HL-60 (cell line): ENCODE measurements at regions not wholly inside any gene's neighbourhood (a gene's known extent, or its start where the extent isn't known, plus 50 kb on each side); places are given as distances from the start of the nearest gene placed in this dataset.

Source experiments
- DNase-seq, 2 experiments: peaks; one replicate each; pipeline ENCODE4 v3.0.0-alpha.2; 2010 to 2020; ENCODE audit warnings: low read depth in 1 of 2, low spot score in 1 of 2
- H3K27ac ChIP-seq: fragments of 250-450 bp; sonication (Bioruptor Pico); replicated peaks from 2 replicates; pipeline ENCODE4 v1.5.1; 2020; ENCODE audit warnings: mild to moderate bottlenecking, moderate library complexity
- H3K27me3 ChIP-seq: fragments of 250-450 bp; sonication (Bioruptor Pico); 2 replicates; pipeline ENCODE4 v1.5.1; 2021; ENCODE audit warnings: mild to moderate bottlenecking, moderate library complexity; ENCODE audit not compliant: insufficient read depth, poor library complexity, severe bottlenecking
- H3K4me3 ChIP-seq: replicated peaks from 2 replicates; pipeline ENCODE4 v1.5.1; 2011; ENCODE audit warnings: mild to moderate bottlenecking, control low read depth, low read length; ENCODE audit not compliant: insufficient read depth
- GABPA ChIP-seq: IDR thresholded peaks from 2 replicates; pipeline ENCODE4 v1.6.1; 2012; ENCODE audit warnings: low read depth
- POLR2AphosphoS5 ChIP-seq: IDR thresholded peaks from 2 replicates; pipeline ENCODE4 v1.6.1; 2012; ENCODE audit warnings: low read depth
- SPI1 ChIP-seq: IDR thresholded peaks from 2 replicates; pipeline ENCODE4 v1.6.1; 2012; ENCODE audit warnings: low read depth, mild to moderate bottlenecking, borderline replicate concordance
- TF ChIP-seq, protein P1 (sequence below): IDR thresholded peaks from 2 replicates; pipeline ENCODE4 v1.6.1; 2012; ENCODE audit warnings: low read depth; ENCODE audit not compliant: insufficient replicate concordance
- TF ChIP-seq, protein P2 (sequence below): IDR thresholded peaks from one replicate; pipeline ENCODE4 v1.5.1; 2011; ENCODE audit warnings: low read length, control low read depth, inconsistent platforms; ENCODE audit not compliant: insufficient read depth

DNA sequence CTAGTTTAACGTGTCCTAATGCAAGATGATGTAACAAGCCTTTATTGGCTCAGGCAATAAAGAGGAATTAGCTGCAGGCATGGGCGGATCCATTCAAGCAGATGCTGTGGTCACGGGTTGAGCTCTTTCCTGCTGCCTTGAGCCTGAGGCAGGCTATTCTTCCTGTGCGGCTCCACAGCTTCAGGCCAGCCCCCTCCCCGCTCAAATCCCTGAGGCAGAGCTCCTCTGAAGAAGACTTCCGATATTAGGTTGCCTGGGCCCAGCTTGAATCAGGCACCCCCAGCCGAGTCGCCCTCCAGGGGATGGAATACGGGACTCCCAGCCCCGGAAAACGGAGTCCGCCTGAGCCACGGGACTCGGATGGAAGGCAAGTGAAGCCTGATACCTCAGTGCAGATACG is 95.0 kb upstream of the RUFY1 start:
- no peak overlapping the region for H3K27ac ChIP-seq
- H3K4me3 ChIP-seq: no peak overlapping the region
- peak in 1 of 2 experiments; percentile 9 for DNase-seq
- H3K27me3 ChIP-seq: no peaks in the 10 kb centered on the region
- TF ChIP-seq SPI1: no peak
- TF ChIP-seq, protein P1, sequence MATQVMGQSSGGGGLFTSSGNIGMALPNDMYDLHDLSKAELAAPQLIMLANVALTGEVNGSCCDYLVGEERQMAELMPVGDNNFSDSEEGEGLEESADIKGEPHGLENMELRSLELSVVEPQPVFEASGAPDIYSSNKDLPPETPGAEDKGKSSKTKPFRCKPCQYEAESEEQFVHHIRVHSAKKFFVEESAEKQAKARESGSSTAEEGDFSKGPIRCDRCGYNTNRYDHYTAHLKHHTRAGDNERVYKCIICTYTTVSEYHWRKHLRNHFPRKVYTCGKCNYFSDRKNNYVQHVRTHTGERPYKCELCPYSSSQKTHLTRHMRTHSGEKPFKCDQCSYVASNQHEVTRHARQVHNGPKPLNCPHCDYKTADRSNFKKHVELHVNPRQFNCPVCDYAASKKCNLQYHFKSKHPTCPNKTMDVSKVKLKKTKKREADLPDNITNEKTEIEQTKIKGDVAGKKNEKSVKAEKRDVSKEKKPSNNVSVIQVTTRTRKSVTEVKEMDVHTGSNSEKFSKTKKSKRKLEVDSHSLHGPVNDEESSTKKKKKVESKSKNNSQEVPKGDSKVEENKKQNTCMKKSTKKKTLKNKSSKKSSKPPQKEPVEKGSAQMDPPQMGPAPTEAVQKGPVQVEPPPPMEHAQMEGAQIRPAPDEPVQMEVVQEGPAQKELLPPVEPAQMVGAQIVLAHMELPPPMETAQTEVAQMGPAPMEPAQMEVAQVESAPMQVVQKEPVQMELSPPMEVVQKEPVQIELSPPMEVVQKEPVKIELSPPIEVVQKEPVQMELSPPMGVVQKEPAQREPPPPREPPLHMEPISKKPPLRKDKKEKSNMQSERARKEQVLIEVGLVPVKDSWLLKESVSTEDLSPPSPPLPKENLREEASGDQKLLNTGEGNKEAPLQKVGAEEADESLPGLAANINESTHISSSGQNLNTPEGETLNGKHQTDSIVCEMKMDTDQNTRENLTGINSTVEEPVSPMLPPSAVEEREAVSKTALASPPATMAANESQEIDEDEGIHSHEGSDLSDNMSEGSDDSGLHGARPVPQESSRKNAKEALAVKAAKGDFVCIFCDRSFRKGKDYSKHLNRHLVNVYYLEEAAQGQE: no peak
- no peak for TF ChIP-seq GABPA
- no peak for TF ChIP-seq POLR2AphosphoS5
- TF ChIP-seq, protein P2, sequence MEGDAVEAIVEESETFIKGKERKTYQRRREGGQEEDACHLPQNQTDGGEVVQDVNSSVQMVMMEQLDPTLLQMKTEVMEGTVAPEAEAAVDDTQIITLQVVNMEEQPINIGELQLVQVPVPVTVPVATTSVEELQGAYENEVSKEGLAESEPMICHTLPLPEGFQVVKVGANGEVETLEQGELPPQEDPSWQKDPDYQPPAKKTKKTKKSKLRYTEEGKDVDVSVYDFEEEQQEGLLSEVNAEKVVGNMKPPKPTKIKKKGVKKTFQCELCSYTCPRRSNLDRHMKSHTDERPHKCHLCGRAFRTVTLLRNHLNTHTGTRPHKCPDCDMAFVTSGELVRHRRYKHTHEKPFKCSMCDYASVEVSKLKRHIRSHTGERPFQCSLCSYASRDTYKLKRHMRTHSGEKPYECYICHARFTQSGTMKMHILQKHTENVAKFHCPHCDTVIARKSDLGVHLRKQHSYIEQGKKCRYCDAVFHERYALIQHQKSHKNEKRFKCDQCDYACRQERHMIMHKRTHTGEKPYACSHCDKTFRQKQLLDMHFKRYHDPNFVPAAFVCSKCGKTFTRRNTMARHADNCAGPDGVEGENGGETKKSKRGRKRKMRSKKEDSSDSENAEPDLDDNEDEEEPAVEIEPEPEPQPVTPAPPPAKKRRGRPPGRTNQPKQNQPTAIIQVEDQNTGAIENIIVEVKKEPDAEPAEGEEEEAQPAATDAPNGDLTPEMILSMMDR: no peak

DNA sequence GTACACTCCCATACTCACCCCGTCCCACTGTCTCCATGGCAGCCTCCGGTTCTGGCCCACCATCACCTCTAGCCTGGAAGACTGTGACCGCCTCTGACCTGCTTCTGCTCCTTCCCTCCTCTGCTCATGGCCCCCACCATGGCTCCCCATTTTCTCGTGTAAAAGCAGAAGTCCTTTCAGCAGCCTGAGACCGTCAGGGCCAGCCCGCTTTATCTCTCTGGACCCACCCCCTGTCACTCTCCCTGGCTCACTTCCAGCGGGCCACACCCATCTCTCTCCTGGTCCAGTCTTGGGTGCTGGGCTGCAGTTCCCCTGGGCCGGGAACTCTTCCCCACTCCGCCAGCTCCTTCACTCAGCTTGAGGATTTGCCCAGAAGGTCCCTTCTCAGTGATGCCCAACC is 96.0 kb upstream of the RUFY1 start:
- H3K27me3 ChIP-seq: no peaks in the 10 kb centered on the region
- TF ChIP-seq POLR2AphosphoS5 (no peak), SPI1 (no peak)
- TF ChIP-seq, protein P2: no peak
- TF ChIP-seq, protein P1: no peak
- no peak for DNase-seq

DNA sequence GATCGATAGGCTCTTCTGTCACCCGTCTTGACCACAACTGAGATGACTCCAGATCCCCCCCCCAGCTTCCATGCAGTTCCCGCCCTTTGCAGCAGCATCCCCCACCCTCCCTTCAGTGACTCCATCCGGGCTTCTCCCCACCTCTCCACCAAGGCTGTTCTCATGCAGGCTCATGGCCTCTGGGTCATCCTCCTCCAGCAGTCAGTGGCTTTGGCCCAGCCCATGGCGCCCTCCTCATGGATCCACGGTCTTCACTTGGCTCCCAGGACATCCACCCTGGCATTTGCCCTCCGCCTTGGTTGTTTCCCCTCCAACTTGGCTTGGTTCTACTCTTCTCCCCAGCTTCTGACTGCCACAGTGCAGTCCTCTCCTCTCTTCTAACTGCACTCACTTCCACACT is 96.7 kb upstream of the RUFY1 start:
- TF ChIP-seq POLR2AphosphoS5: no peak
- TF ChIP-seq GABPA: no peak
- no peak for TF ChIP-seq SPI1
- TF ChIP-seq, protein P2: no peak
- TF ChIP-seq, protein P1: no peak

More for the DNA sequence above, 96.0 kb upstream of the RUFY1 start:
- Histone ChIP-seq H3K27ac (no peak overlapping the region), H3K4me3 (no peak overlapping the region)

More for the DNA sequence above, 96.7 kb upstream of the RUFY1 start:
- DNase-seq: no peak
- Histone ChIP-seq H3K4me3 (no peak overlapping the region), H3K27ac (no peak overlapping the region), H3K27me3 (no peaks in the 10 kb centered on the region)
